Spinal cord (tissue), 9 donors: ENCODE measurements at regions not wholly inside any gene's neighbourhood (a gene's known extent, or its start where the extent isn't known, plus 50 kb on each side); places are given as distances from the start of the nearest gene placed in this dataset.

Source experiments
- DNase-seq, 6 donors: peaks; one replicate each; pipeline versions ENCODE4 v3.0.0 to v3.0.0-alpha.2; 2013 to 2015; ENCODE audit warnings: low spot score in 6 of 6, low read depth in 4 of 6
- H3K27ac ChIP-seq: one replicate; pipeline ENCODE4 v1.5.1; 2013; ENCODE audit warnings: low read depth, low read length, control low read depth
- H3K27me3 ChIP-seq: one replicate; pipeline ENCODE4 v1.6.1; 2013; ENCODE audit warnings: low read length; ENCODE audit not compliant: control insufficient read depth, insufficient read depth
- H3K36me3 ChIP-seq: one replicate; pipeline ENCODE4 v1.6.1; 2013; ENCODE audit warnings: low read length; ENCODE audit not compliant: control insufficient read depth, insufficient read depth
- H3K4me1 ChIP-seq: one replicate; pipeline ENCODE4 v1.6.1; 2013; ENCODE audit warnings: low read length; ENCODE audit not compliant: control insufficient read depth, insufficient read depth
- H3K4me3 ChIP-seq: one replicate; pipeline ENCODE4 v1.5.1; 2013; ENCODE audit warnings: low read depth, low read length, control low read depth
- H3K9me3 ChIP-seq: one replicate; pipeline ENCODE4 v1.6.1; 2013; ENCODE audit warnings: low read length; ENCODE audit not compliant: control insufficient read depth, insufficient read depth
- WGBS: methylation state at CpG from one replicate; pipeline ENCODE4 v1.1.5; 2013; ENCODE audit warnings: missing lambda C conversion rate; ENCODE audit not compliant: insufficient coverage; 5-methylcytosine and 5-hydroxymethylcytosine counted together
- donor health status: healthy.

- H3K27me3 ChIP-seq = no peaks in the 10 kb centered on the region
- H3K36me3 ChIP-seq = no peaks in the 10 kb centered on the region
- no peak for DNase-seq
- no peaks in the 10 kb centered on the region for H3K4me1 ChIP-seq
- no peak overlapping the region for H3K27ac ChIP-seq
- H3K4me3 ChIP-seq = no peak overlapping the region
- H3K9me3 ChIP-seq = no peaks in the 10 kb centered on the region
- WGBS = 67% methylated on average over 1 of the region's 8 CpGs
Observed at GRCh38 chr14:65334765-65335410, 77.6 kb upstream of the FUT8 start.

GRCh38 chr14:65335411-65335947 is 77.1 kb upstream of the FUT8 start:
- WGBS = 100% methylated on average over 1 of the region's 4 CpGs
- no peak overlapping the region for H3K4me3 ChIP-seq
- no peak overlapping the region for H3K27ac ChIP-seq
- H3K36me3 ChIP-seq = no peaks in the 10 kb centered on the region
- H3K9me3 ChIP-seq = no peaks in the 10 kb centered on the region
- no peaks in the 10 kb centered on the region for H3K27me3 ChIP-seq
- DNase-seq = no peak
- no peaks in the 10 kb centered on the region for H3K4me1 ChIP-seq

DNA sequence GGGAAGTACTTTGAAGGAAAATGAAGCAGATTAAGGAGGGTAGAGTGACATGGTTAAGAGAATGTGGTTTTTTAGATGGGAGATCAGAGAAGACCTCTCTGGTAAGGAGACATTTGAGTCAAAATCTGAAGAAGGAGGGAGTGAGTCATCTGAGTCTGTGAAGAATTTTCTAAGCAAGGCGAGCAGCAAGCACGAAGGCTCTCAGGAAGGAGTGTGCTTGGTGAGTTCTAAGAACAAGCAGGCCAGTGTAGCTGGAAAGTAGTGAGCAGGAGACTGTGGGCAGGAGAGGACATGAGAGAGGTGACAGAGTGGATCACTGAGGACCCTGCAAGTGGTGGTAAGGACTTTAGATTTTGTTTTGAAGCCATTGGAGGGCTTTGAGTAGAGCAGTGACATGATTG is 76.3 kb upstream of the FUT8 start:
- Histone ChIP-seq H3K4me3 (no peak overlapping the region), H3K27ac (no peak overlapping the region), H3K36me3 (no peaks in the 10 kb centered on the region), H3K9me3 (no peaks in the 10 kb centered on the region), H3K27me3 (no peaks in the 10 kb centered on the region), H3K4me1 (no peaks in the 10 kb centered on the region)
- DNase-seq = no peak
- 86% methylated on average over 2 of the region's 2 CpGs for WGBS

DNA sequence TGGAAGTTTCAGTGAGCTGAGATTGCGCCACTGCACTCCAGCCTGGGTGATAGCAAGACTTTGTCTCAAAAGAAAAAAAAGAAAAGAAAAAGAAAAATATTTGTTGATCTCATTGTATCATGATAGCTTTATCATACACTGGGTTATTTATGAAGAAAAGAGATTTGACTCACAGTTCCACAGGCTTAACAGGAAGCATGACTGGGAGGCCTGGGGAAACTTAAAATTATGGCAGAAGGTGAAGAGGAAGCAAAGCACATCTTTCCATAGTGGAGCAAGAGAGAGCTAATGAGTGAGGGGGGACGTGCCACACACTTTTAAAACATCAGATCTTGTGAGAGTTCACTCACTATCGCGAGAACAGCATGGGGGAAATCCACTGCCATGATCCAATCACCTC is 72.7 kb upstream of the FUT8 start:
- no peaks in the 10 kb centered on the region for H3K4me1 ChIP-seq
- WGBS = no CpG with 5 or more reads among the region's 4 CpGs

GRCh38 chr14:65344011-65344410 is 68.5 kb upstream of the FUT8 start:
- no peak for DNase-seq
- H3K9me3 ChIP-seq = no peaks in the 10 kb centered on the region
- no peaks in the 10 kb centered on the region for H3K27me3 ChIP-seq
- WGBS = 92% methylated on average over 2 of the region's 5 CpGs
- H3K4me1 ChIP-seq = no peaks in the 10 kb centered on the region
- H3K4me3 ChIP-seq = no peak overlapping the region
- no peak overlapping the region for H3K27ac ChIP-seq
- H3K36me3 ChIP-seq = no peaks in the 10 kb centered on the region

More for the DNA sequence above, 72.7 kb upstream of the FUT8 start:
- Histone ChIP-seq H3K9me3 (no peaks in the 10 kb centered on the region), H3K4me3 (no peak overlapping the region), H3K27ac (no peak overlapping the region), H3K27me3 (no peaks in the 10 kb centered on the region), H3K36me3 (no peaks in the 10 kb centered on the region)
- DNase-seq = no peak

DNA sequence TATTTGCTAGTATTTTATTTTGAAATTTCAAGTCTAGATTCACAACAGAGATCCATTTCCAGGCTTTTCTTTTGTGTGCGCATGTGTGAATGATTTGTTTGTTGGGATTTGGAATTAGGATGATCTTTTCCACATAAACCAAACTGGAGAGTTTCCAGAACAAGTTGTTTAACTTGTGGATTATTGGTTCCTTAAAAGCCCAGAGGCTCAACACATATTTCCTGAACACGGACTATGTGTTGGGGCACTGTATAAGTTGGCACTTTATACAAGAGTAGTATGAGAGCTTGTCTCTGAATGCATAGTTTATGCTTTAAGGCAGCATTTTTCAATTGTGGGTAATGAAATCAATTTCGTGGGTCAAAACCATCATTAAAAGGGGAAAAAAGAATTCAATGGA is 67.3 kb upstream of the FUT8 start:
- Histone ChIP-seq H3K9me3 (no peaks in the 10 kb centered on the region), H3K4me1 (no peaks in the 10 kb centered on the region), H3K36me3 (no peaks in the 10 kb centered on the region), H3K27me3 (no peaks in the 10 kb centered on the region), H3K4me3 (no peak overlapping the region), H3K27ac (no peak overlapping the region)
- no peak for DNase-seq
- 67% methylated on average over 1 of the region's 3 CpGs for WGBS

GRCh38 chr14:65346474-65346873 is 66.1 kb upstream of the FUT8 start:
- Histone ChIP-seq H3K27me3 (no peaks in the 10 kb centered on the region), H3K36me3 (no peaks in the 10 kb centered on the region), H3K4me3 (no peak overlapping the region), H3K27ac (no peak overlapping the region), H3K4me1 (no peaks in the 10 kb centered on the region), H3K9me3 (no peaks in the 10 kb centered on the region)
- WGBS = 100% methylated on average over 1 of the region's 5 CpGs
- DNase-seq = no peak

DNA sequence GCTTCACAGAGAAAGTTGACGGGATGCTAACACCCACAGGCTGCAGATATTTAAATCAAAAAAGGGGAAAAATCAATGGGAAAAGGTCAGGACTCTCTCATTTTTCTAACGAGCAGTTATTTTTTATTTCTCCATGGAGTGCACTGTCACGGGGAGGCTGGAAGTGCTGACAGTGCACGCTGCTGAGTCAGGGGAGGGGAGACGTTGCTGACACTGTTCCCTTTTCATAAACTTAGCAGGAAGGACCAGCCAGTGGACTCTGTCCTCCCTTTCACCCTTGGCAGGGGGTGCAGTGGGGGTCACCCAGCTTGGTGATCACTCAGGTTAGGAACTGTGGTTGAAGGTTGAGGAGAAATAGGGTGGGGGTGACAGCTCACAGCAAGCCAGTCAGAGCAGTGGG is 65.6 kb upstream of the FUT8 start:
- no peaks in the 10 kb centered on the region for H3K9me3 ChIP-seq
- 84% methylated on average over 2 of the region's 5 CpGs for WGBS
- DNase-seq = peak in 1 of 6 donors; percentile 13
- no peak overlapping the region for H3K27ac ChIP-seq
- H3K36me3 ChIP-seq = no peaks in the 10 kb centered on the region
- H3K4me1 ChIP-seq = no peaks in the 10 kb centered on the region
- H3K4me3 ChIP-seq = no peak overlapping the region
- no peaks in the 10 kb centered on the region for H3K27me3 ChIP-seq

GRCh38 chr14:65348137-65348536 is 64.4 kb upstream of the FUT8 start:
- WGBS = 89% methylated on average over 2 of the region's 3 CpGs
- H3K4me3 ChIP-seq = no peak overlapping the region
- DNase-seq = no peak
- H3K36me3 ChIP-seq = no peaks in the 10 kb centered on the region
- no peaks in the 10 kb centered on the region for H3K4me1 ChIP-seq
- H3K27me3 ChIP-seq = no peaks in the 10 kb centered on the region
- H3K27ac ChIP-seq = no peak overlapping the region
- H3K9me3 ChIP-seq = no peaks in the 10 kb centered on the region

DNA sequence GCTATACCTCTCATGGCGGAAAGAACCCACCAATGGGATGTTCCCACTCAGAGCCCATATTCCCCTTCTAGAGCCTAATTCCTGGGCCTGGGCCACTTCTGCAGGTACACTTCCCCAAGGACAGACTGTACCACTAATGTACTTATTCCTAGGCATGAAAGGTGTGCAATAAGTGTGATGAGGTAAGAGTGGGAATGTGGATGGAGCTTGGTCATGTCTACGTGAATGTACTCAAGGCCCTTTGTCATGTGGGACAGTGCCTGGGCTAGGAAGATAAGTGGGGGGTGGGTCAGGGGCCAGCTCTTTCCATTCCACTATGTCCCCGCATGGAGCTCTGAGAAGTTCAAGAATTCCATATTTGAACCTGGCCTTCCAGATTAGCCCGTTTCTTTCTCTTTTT is 63.4 kb upstream of the FUT8 start:
- no peaks in the 10 kb centered on the region for H3K27me3 ChIP-seq
- H3K36me3 ChIP-seq = no peaks in the 10 kb centered on the region
- H3K4me3 ChIP-seq = no peak overlapping the region
- WGBS = 90% methylated on average over 2 of the region's 4 CpGs
- peaks cover 2% of the 10 kb centered on the region for H3K4me1 ChIP-seq
- no peaks in the 10 kb centered on the region for H3K9me3 ChIP-seq
- H3K27ac ChIP-seq = no peak overlapping the region
- DNase-seq = no peak
